Calu3 (cell line): ENCODE measurements at regions not wholly inside any gene's neighbourhood (a gene's known extent, or its start where the extent isn't known, plus 50 kb on each side); places are given as distances from the start of the nearest gene placed in this dataset.

Experiments used
- BruUV-seq: library from RNA; stranded (reverse); fragments of 400-500 nt; replicated peaks from 2 replicates; lab custom pipeline; 2021; lab: Mats Ljungman, UMichigan
- CTCF ChIA-PET: fragments of 300-600 bp; sonication (Branson Sonifier 250); formaldehyde crosslinking; loops from one replicate; lab custom pipeline; 2022; ENCODE audit warnings: antibody characterized with exemption; lab: Charles Lee
- DNase-seq: peaks from one replicate; pipeline ENCODE4 v3.0.0; 2022
- H3K27ac Mint-ChIP-seq: one replicate; pipeline ENCODE4 v1.8.0; 2022; ENCODE audit warnings: mixed read lengths; ENCODE audit not compliant: unreplicated experiment
- H3K27me3 Mint-ChIP-seq: one replicate; pipeline ENCODE4 v1.8.0; 2022; ENCODE audit warnings: mixed read lengths; ENCODE audit not compliant: unreplicated experiment
- H3K36me3 Mint-ChIP-seq: one replicate; pipeline ENCODE4 v1.8.0; 2022; ENCODE audit warnings: mild to moderate bottlenecking, moderate library complexity, mixed read lengths; ENCODE audit not compliant: insufficient read depth, unreplicated experiment
- H3K4me1 Mint-ChIP-seq: one replicate; pipeline ENCODE4 v1.8.0; 2022; ENCODE audit warnings: mild to moderate bottlenecking, low read depth, mixed read lengths; ENCODE audit not compliant: unreplicated experiment
- H3K4me3 Mint-ChIP-seq: one replicate; pipeline ENCODE4 v1.8.0; 2022; ENCODE audit warnings: mild to moderate bottlenecking, low read depth, moderate library complexity, mixed read lengths; ENCODE audit not compliant: unreplicated experiment
- H3K9me3 Mint-ChIP-seq: one replicate; pipeline ENCODE4 v1.8.0; 2022; ENCODE audit warnings: low read depth, mixed read lengths; ENCODE audit not compliant: unreplicated experiment
- intact Hi-C: fragments of 100-400 bp; cut with micrococcal nuclease; formaldehyde crosslinking; loops from one replicate; pipeline ENCODE4 v1.10.0; 2022; ENCODE audit not compliant: unreplicated experiment
- TF ChIP-seq, protein P1 (sequence below): fragments of 200-600 bp; IDR thresholded peaks from one replicate; pipeline ENCODE4 v1.8.0; 2022; ENCODE audit warnings: antibody characterized with exemption; ENCODE audit not compliant: unreplicated experiment

DNA sequence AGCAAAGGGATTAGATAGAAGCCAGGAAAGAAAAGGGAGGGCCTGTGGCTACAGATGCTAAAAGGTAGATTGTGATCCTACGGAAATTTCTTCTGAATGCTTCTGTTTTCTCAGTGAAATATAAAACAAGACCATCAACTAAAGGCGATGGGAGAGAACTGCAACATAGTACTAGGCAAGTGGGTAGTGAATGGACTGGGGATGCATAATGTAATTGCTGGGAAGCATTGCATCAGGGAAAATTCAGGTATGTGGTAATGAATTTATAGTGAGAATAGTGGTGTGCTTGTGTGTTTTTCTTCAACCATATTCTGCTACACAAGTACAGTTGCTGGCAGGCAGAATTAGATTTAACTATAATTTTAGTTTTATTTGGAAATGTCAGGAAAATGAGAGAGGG lies 156.6 kb downstream of the OPN5 start:
- H3K27me3 Mint-ChIP-seq: no peaks in the 10 kb centered on the region
- TF ChIP-seq, protein P1, sequence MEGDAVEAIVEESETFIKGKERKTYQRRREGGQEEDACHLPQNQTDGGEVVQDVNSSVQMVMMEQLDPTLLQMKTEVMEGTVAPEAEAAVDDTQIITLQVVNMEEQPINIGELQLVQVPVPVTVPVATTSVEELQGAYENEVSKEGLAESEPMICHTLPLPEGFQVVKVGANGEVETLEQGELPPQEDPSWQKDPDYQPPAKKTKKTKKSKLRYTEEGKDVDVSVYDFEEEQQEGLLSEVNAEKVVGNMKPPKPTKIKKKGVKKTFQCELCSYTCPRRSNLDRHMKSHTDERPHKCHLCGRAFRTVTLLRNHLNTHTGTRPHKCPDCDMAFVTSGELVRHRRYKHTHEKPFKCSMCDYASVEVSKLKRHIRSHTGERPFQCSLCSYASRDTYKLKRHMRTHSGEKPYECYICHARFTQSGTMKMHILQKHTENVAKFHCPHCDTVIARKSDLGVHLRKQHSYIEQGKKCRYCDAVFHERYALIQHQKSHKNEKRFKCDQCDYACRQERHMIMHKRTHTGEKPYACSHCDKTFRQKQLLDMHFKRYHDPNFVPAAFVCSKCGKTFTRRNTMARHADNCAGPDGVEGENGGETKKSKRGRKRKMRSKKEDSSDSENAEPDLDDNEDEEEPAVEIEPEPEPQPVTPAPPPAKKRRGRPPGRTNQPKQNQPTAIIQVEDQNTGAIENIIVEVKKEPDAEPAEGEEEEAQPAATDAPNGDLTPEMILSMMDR: no peak
- no TSS peak for BruUV-seq
- H3K36me3 Mint-ChIP-seq: no peaks in the 10 kb centered on the region
- H3K9me3 Mint-ChIP-seq: no peaks in the 10 kb centered on the region
- no peak overlapping the region for H3K27ac Mint-ChIP-seq
- H3K4me1 Mint-ChIP-seq: peaks cover 8% of the 10 kb centered on the region
- CTCF ChIA-PET: no interaction called here
- DNase-seq: no peak
- H3K4me3 Mint-ChIP-seq: no peak overlapping the region
- intact Hi-C loops: no loop called here

DNA sequence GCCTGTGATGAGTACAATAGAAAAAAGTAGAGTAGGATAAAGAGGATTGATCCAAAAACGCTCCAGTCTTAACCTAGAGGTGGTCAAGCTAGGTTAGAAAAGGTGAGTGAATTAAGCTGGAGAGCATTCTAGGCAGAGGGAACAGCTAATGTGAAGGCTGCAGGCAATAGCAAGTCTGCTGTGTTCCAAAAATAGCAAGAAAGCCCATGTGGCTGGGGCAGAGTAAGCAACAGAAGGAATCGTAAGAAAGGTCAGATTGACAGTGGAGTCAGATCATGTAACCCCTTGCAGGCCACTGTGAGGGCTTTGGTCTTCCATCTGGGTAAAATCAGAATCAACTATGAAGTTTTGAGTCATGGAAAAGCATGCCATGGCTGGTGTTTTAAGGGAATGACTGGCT lies 155.0 kb downstream of the OPN5 start:
- CTCF ChIA-PET: no interaction called here
- no peaks in the 10 kb centered on the region for H3K27me3 Mint-ChIP-seq
- no peaks in the 10 kb centered on the region for H3K36me3 Mint-ChIP-seq
- no peak overlapping the region for H3K4me3 Mint-ChIP-seq
- no peak overlapping the region for H3K27ac Mint-ChIP-seq
- intact Hi-C loops: no loop called here
- no peak for DNase-seq
- no TSS peak for BruUV-seq
- peaks cover 8% of the 10 kb centered on the region for H3K4me1 Mint-ChIP-seq
- no peaks in the 10 kb centered on the region for H3K9me3 Mint-ChIP-seq
- TF ChIP-seq, protein P1: no peak

DNA sequence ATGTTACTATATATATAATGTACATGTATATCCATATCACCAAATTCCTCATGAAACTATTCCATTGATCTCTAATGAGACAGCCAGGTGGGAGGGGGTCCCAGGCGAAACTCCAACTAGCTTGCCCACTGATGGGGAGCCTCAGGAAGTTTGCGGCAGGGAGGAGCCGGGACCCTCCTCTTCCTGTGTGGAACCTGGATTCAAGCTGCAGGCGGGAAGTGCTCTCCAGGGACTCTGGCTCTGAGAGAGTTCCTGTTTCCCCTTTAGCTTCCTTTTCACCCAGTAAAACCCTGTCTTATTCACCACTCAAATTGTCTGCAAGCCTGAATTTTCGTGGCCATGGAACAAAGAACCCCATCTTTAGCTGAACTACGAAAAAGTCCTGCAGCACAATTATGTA lies 152.2 kb downstream of the OPN5 start:
- Mint-ChIP-seq H3K36me3 (no peaks in the 10 kb centered on the region), H3K4me3 (no peak overlapping the region), H3K27me3 (no peaks in the 10 kb centered on the region), H3K4me1 (no peaks in the 10 kb centered on the region), H3K27ac (no peak overlapping the region), H3K9me3 (no peaks in the 10 kb centered on the region)
- TF ChIP-seq, protein P1: no peak
- intact Hi-C loops: no loop called here
- no TSS peak for BruUV-seq
- no peak for DNase-seq
- CTCF ChIA-PET: no interaction called here

DNA sequence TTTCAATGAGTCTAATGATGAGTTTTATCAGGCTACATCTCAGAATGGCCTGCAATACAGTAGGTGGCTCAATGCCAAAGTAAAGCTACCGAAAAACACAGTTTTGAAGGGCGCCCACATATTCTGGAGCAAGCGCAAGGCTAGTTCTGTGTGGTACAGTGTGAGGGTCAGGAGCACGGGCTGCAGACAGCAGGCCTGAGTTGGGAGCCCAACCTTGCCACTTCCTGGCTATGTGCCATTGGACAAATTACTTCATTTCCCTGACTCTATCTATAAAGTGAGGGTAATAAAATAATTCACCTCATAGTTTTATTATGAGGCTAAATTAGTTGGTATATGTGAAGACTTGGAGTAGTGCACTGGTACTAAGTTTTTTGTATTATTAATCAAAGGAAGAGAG lies 150.7 kb downstream of the OPN5 start:
- no peaks in the 10 kb centered on the region for H3K27me3 Mint-ChIP-seq
- H3K36me3 Mint-ChIP-seq: no peaks in the 10 kb centered on the region

More for the DNA sequence above, 150.7 kb downstream of the OPN5 start:
- Mint-ChIP-seq H3K4me3 (no peak overlapping the region), H3K4me1 (no peaks in the 10 kb centered on the region), H3K9me3 (no peaks in the 10 kb centered on the region), H3K27ac (no peak overlapping the region)
- no TSS peak for BruUV-seq
- CTCF ChIA-PET: no interaction called here
- DNase-seq: no peak
- TF ChIP-seq, protein P1: no peak
- intact Hi-C loops: no loop called here
